Thyroid gland (tissue), 4 donors: ENCODE measurements at regions not wholly inside any gene's neighbourhood (a gene's known extent, or its start where the extent isn't known, plus 50 kb on each side); places are given as distances from the start of the nearest gene placed in this dataset.

ENCODE experiments used
- CTCF ChIP-seq, 6 experiments: fragments of 200-600 bp in 3 of 6; fragments of 450-650 bp in 3 of 6; sonication (generic) in 3 of 6; IDR thresholded peaks; one replicate each; pipeline ENCODE4 v1.5.1; 2016 to 2019; ENCODE audit warnings: antibody characterized with exemption in 6 of 6, mild to moderate bottlenecking in 2 of 6, inconsistent platforms in 1 of 6, moderate library complexity in 1 of 6
- POLR2A ChIP-seq, 2 donors: fragments of 450-650 bp; IDR thresholded peaks; one replicate each; pipeline ENCODE4 v1.6.1; 2017; ENCODE audit warnings: antibody characterized with exemption in 2 of 2, mild to moderate bottlenecking in 2 of 2, moderate library complexity in 1 of 2

DNA sequence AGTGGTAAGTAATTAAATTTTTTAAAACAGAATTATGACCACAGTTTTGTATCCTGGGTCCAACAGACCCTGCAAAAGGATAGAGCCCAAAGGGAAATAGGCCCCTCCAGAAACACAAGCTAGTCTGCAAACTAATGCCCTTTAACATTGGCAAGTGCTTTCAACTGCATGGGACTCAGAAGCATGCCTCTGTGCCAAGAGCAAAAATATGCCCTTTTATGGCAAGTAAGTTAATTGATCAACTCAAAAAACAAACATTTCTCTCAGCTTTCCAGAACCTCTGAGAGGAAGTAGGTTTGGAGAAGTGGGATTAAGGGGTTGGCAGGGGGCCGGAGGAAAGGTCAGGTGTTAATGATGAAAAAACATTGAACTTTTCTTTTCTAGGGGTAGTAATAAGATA, 186.6 kb upstream of the PRSS1 start:
- no peak for TF ChIP-seq CTCF (IDR thresholded peaks at IDR 0.05)
- no peak for TF ChIP-seq POLR2A (IDR thresholded peaks at IDR 0.05)
